ENCODE measurements at regions not wholly inside any gene's neighbourhood (a gene's known extent, or its start where the extent isn't known, plus 50 kb on each side); places are given as distances from the start of the nearest gene placed in this dataset.

GRCh38 chr6:90432041-90432775, 135.6 kb upstream of the BACH2 start:
- TF ChIP-seq, protein P1, sequence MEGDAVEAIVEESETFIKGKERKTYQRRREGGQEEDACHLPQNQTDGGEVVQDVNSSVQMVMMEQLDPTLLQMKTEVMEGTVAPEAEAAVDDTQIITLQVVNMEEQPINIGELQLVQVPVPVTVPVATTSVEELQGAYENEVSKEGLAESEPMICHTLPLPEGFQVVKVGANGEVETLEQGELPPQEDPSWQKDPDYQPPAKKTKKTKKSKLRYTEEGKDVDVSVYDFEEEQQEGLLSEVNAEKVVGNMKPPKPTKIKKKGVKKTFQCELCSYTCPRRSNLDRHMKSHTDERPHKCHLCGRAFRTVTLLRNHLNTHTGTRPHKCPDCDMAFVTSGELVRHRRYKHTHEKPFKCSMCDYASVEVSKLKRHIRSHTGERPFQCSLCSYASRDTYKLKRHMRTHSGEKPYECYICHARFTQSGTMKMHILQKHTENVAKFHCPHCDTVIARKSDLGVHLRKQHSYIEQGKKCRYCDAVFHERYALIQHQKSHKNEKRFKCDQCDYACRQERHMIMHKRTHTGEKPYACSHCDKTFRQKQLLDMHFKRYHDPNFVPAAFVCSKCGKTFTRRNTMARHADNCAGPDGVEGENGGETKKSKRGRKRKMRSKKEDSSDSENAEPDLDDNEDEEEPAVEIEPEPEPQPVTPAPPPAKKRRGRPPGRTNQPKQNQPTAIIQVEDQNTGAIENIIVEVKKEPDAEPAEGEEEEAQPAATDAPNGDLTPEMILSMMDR (IDR thresholded peaks at IDR 0.05; ENCODE audit: insufficient read depth, low read depth, low read length), result no peak
- no peak for TF ChIP-seq EZH2 (IDR thresholded peaks at IDR 0.05; ENCODE audit: insufficient read depth, low read length)
